GM12878 (cell line): ENCODE measurements at regions not wholly inside any gene's neighbourhood (a gene's known extent, or its start where the extent isn't known, plus 50 kb on each side); places are given as distances from the start of the nearest gene placed in this dataset.

Experiments
- ATAC-seq: fragments of 200-7000 bp; cut with Tn5 transposase; 3 replicates; pipeline ENCODE4 v1.9.1; 2020; ENCODE audit warnings: mild to moderate bottlenecking, moderate library complexity
- BruUV-seq: library from RNA; stranded (reverse); fragments of 400-500 nt; replicated peaks from 2 replicates; lab custom pipeline; 2021; lab: Mats Ljungman, UMichigan
- CTCF ChIA-PET: fragments of 300-600 bp; sonication (Branson Sonifier 250); formaldehyde crosslinking; extraction: SDS; loops from one replicate; lab custom pipeline; 2021; ENCODE audit warnings: inconsistent platforms; lab: Yijun Ruan, JAX
- POLR2A ChIA-PET: fragments of 350-600 bp; formaldehyde crosslinking; extraction: SDS; loops from one replicate; lab custom pipeline; 2021; ENCODE audit warnings: inconsistent platforms; lab: Charles Lee
- RAD21 ChIA-PET: fragments of 300-600 bp; sonication (Branson Sonifier 250); formaldehyde crosslinking; loops from one replicate; lab custom pipeline; 2023; ENCODE audit warnings: antibody characterized with exemption; ENCODE audit not compliant: unreplicated experiment; lab: Charles Lee
- SMC1A ChIA-PET: fragments of 300-600 bp; sonication (Branson Sonifier 250); formaldehyde crosslinking; loops from one replicate; lab custom pipeline; 2023; ENCODE audit not compliant: unreplicated experiment, uncharacterized antibody; lab: Charles Lee
- DNase-seq: peaks from one replicate; pipeline ENCODE4 v3.0.0-alpha.2; 2011; ENCODE audit warnings: low read depth, low spot score
- FAIRE-seq: peaks from 3 replicates; lab custom pipeline; 2011; peaks lifted over from hg19 to GRCh38; lab: Jason Lieb, UNC
- H2AFZ ChIP-seq: 2 replicates; pipeline ENCODE4 v1.6.0; 2011; ENCODE audit warnings: low read depth, low read length, control low read depth; ENCODE audit not compliant: control insufficient read depth
- H3K27ac ChIP-seq: 2 replicates; pipeline ENCODE4 v1.5.1; 2011; ENCODE audit warnings: control low read depth; ENCODE audit not compliant: control insufficient read depth, insufficient read depth
- H3K27me3 ChIP-seq, 2 experiments: replicated peaks in 1 of 2; 2 replicates each; pipeline versions ENCODE4 v1.6.0 to v1.6.1; 2011; ENCODE audit warnings: low read length in 1 of 2; ENCODE audit not compliant: control insufficient read depth in 2 of 2, insufficient read depth in 2 of 2
- H3K36me3 ChIP-seq, 2 experiments: 2 replicates each; pipeline ENCODE4 v1.5.1; 2011; ENCODE audit warnings: low read length in 1 of 2; ENCODE audit not compliant: control insufficient read depth in 2 of 2, insufficient read depth in 2 of 2
- H3K4me1 ChIP-seq: 2 replicates; pipeline ENCODE4 v1.6.1; 2011; ENCODE audit warnings: mild to moderate bottlenecking, low read length, moderate library complexity, mixed read lengths; ENCODE audit not compliant: control insufficient read depth, insufficient read depth
- H3K4me2 ChIP-seq: 2 replicates; pipeline ENCODE4 v1.6.0; 2011; ENCODE audit warnings: control low read depth; ENCODE audit not compliant: control insufficient read depth, insufficient read depth
- H3K4me3 ChIP-seq: fragments of 200-600 bp; sonication (generic); 2 replicates; pipeline ENCODE4 v1.5.1; 2016
- H3K79me2 ChIP-seq: 2 replicates; pipeline ENCODE4 v1.6.0; 2011; ENCODE audit warnings: low read length; ENCODE audit not compliant: control insufficient read depth, insufficient read depth
- H3K9ac ChIP-seq: 2 replicates; pipeline ENCODE4 v1.8.0; 2011; ENCODE audit warnings: low read length, control low read depth, mixed read lengths; ENCODE audit not compliant: control insufficient read depth, insufficient read depth
- H3K9me3 ChIP-seq: replicated peaks from 3 replicates; pipeline ENCODE4 v1.5.1; 2011; ENCODE audit warnings: mild to moderate bottlenecking, low read length; ENCODE audit not compliant: control insufficient read depth, insufficient read depth
- H4K20me1 ChIP-seq: 2 replicates; pipeline ENCODE4 v1.6.0; 2011; ENCODE audit not compliant: control insufficient read depth, insufficient read depth
- CREB1 ChIP-seq: IDR thresholded peaks from 2 replicates; pipeline ENCODE4 v1.6.1; 2012; ENCODE audit warnings: low read depth, mild to moderate bottlenecking, inconsistent platforms
- ELK1 ChIP-seq: IDR thresholded peaks from 2 replicates; pipeline ENCODE4 v1.6.1; 2012; ENCODE audit warnings: low read depth, low read length, improper control_type of control experiment
- ETV6 ChIP-seq, 2 experiments: fragments of 450-650 bp in 1 of 2; IDR thresholded peaks in 1 of 2; conservative IDR thresholded peaks in 1 of 2; 2 replicates each; pipeline ENCODE4 v1.6.1; 2014; ENCODE audit warnings: antibody characterized with exemption in 1 of 2, borderline replicate concordance in 1 of 2, low read depth in 1 of 2, mild to moderate bottlenecking in 1 of 2, moderate library complexity in 1 of 2
- FOS ChIP-seq: IDR thresholded peaks from 3 replicates; pipeline ENCODE4 v1.6.1; 2011; ENCODE audit warnings: borderline replicate concordance; ENCODE audit not compliant: insufficient read length; ENCODE audit errors: extremely low read depth
- MEF2B ChIP-seq: fragments of 450-650 bp; IDR thresholded peaks from 2 replicates; pipeline ENCODE4 v1.6.1; 2018; ENCODE audit warnings: mild to moderate bottlenecking, moderate library complexity; ENCODE audit not compliant: partially characterized antibody, poor library complexity, severe bottlenecking
- MYB ChIP-seq: fragments of 150-350 bp; IDR thresholded peaks from 2 replicates; pipeline ENCODE4 v1.6.1; 2014; ENCODE audit warnings: mild to moderate bottlenecking, low read depth, low read length, borderline replicate concordance
- RB1 ChIP-seq: fragments of 450-650 bp; formaldehyde crosslinking; IDR thresholded peaks from 2 replicates; pipeline ENCODE4 v1.6.1; 2017; ENCODE audit warnings: mild to moderate bottlenecking, borderline replicate concordance
- SIX5 ChIP-seq: IDR thresholded peaks from 2 replicates; pipeline ENCODE4 v1.6.1; 2011; ENCODE audit warnings: mild to moderate bottlenecking, low read depth, low read length, moderate library complexity; ENCODE audit not compliant: severe bottlenecking
- SMAD1 ChIP-seq: fragments of 450-650 bp; IDR thresholded peaks from 2 replicates; pipeline ENCODE4 v1.6.1; 2018; ENCODE audit warnings: mild to moderate bottlenecking, low read depth; ENCODE audit not compliant: partially characterized antibody
- STAT3 ChIP-seq: IDR thresholded peaks from 2 replicates; pipeline ENCODE4 v1.6.1; 2011; ENCODE audit warnings: low read depth, low read length, improper control_type of control experiment
- TCF12 ChIP-seq: IDR thresholded peaks from 2 replicates; pipeline ENCODE4 v1.6.1; 2011; ENCODE audit warnings: low read depth, mild to moderate bottlenecking, low read length
- ZBTB11 ChIP-seq: fragments of 450-650 bp; formaldehyde crosslinking; IDR thresholded peaks from 2 replicates; pipeline ENCODE4 v1.5.0; 2022; ENCODE audit warnings: mild to moderate bottlenecking, missing genetic modification characterization
- ZNF384 ChIP-seq: IDR thresholded peaks from 2 replicates; pipeline ENCODE4 v1.6.1; 2012; ENCODE audit warnings: low read depth, mild to moderate bottlenecking, low read length, improper control_type of control experiment, borderline replicate concordance
- WGBS: methylation state at CpG from one replicate; pipeline ENCODE4 v1.1.6; 2016; ENCODE audit warnings: low lambda C conversion rate; ENCODE audit not compliant: insufficient replicate concordance, insufficient coverage; ENCODE audit errors: missing lambda C conversion rate; 5-methylcytosine and 5-hydroxymethylcytosine counted together
- in situ Hi-C: fragments of 300-500 bp; cut with MboI; formaldehyde crosslinking; loops from 9 replicates; pipeline ENCODE4 v1.14.3; 2018; ENCODE audit warnings: mixed read lengths
- intact Hi-C: fragments of 100-400 bp; cut with micrococcal nuclease; formaldehyde crosslinking; loops from one replicate; pipeline ENCODE4 v1.14.2; 2022; ENCODE audit not compliant: unreplicated experiment

GRCh38 chr15:77712438-77712837 lies 79.7 kb upstream of the LINGO1 start:
- CTCF ChIA-PET: interaction anchor here (1.2 kb wide), 1 partner anchor 10 kb away, joined by 3 read pairs; no protein-coding TSS in a partner anchor
- H3K4me3 ChIP-seq: no peak overlapping the region
- H3K9ac ChIP-seq: no peak overlapping the region
- no peaks in the 10 kb centered on the region for H3K36me3 ChIP-seq
- no peak for ATAC-seq
- no peaks in the 10 kb centered on the region for H4K20me1 ChIP-seq
- 4% methylated on average over 4 of the region's 4 CpGs for WGBS
- H2AFZ ChIP-seq: no peak overlapping the region
- no peak for TF ChIP-seq FOS
- TF ChIP-seq ZNF384: no peak
- no peak for TF ChIP-seq SIX5
- TF ChIP-seq SMAD1: no peak
- no peak for TF ChIP-seq TCF12
- TF ChIP-seq ETV6 (conservative IDR thresholded peaks at IDR 0.05 in 1 of 2, IDR thresholded peaks at IDR 0.05 in 1 of 2; ENCODE audit: borderline replicate concordance in 1 of 2, low read depth in 1 of 2): no peak
- TF ChIP-seq MEF2B: no peak
- TF ChIP-seq STAT3: no peak
- TF ChIP-seq MYB: no peak
- no peak for TF ChIP-seq RB1
- no peak for TF ChIP-seq CREB1
- no peak for TF ChIP-seq ZBTB11 (CRISPR knock-in tag)
- no peak for TF ChIP-seq ELK1
- TF ChIP-seq, all 136 proteins: peak for 0
- Histone ChIP-seq H3K4me1 (no peaks in the 10 kb centered on the region), H3K79me2 (no peaks in the 10 kb centered on the region), H3K27ac (no peak overlapping the region), H3K27me3 (peaks cover 2% of the 10 kb centered on the region in 2 experiments; a peak in 3 of 4 replicates), H3K4me2 (no peak overlapping the region), H3K9me3 (no peaks in the 10 kb centered on the region)
- ChIA-PET SMC1A (no interaction called here), POLR2A (no interaction called here), RAD21 (interaction anchor here (0.5 kb wide), 1 partner anchor 515 kb away, joined by 3 read pairs; no protein-coding TSS in a partner anchor)
- FAIRE-seq: no peak
- intact Hi-C loops: no loop called here
- no TSS peak for BruUV-seq
- DNase-seq: no peak
- in situ Hi-C loops: no loop called here
